HG03175 (cell line): ENCODE measurements at regions not wholly inside any gene's neighbourhood (a gene's known extent, or its start where the extent isn't known, plus 50 kb on each side); places are given as distances from the start of the nearest gene placed in this dataset.
"Not testable (repeated sequence)": the region's sequence is repeated elsewhere in the genome, so short reads cannot be mapped to it uniquely, and the experiment has no call there.

Experiments
- ATAC-seq: cut with Tn5 transposase; IDR thresholded peaks from one replicate; pipeline ENCODE4 v1.9.1; 2021; ENCODE audit warnings: mild to moderate bottlenecking, moderate library complexity; ENCODE audit not compliant: unreplicated experiment

GRCh38 chr5:33138145-33138544 is 302.6 kb upstream of the TARS1 start:
- not testable (repeated sequence) for ATAC-seq

- ATAC-seq, result no peak
Measured at GRCh38 chr5:33143405-33144123, 297.2 kb upstream of the TARS1 start.

- ATAC-seq, result no peak
Measured at GRCh38 chr5:33146881-33147280, 293.9 kb upstream of the TARS1 start.

DNA sequence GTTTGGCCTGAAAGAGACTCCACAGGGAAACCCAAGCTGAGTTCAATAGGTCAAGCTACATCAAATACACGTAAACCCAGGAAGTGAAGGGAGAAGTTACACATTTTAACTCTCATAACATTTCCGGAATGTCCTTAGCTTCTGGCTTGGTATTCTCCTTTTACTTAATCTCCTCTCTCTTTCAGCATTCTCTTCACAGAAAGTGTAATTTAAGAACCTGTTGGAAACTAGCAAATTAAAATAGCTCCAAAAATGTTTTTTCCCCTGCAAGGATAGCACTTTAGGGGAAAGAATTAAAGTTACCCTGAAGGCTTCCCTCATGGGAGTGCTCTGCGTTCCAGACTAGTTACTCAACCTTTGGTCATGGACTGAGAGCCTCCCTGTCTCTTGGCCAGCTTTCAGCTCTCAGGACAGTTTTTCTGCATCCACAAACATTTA is 292.7 kb upstream of the TARS1 start:
- ATAC-seq, result no peak

DNA sequence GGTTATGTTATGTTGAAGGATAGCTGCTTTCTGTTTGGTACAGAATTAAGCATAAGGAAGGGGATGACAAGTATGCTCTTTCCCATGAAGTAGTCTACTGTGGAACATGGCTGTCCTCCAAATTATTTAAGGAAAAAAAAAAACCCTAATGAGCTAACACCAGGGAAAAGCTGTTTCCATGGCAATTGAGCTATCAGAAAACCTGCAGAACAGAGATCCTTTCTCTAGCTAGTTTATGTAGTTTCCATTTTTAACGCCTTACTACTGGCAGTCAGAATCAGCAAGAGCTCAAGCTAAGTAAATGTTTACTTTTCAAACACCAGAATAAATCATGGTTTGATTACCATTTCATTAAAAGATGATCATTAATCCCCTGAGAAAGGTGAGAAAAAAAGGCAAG is 287.4 kb upstream of the TARS1 start:
- ATAC-seq, result no peak

DNA sequence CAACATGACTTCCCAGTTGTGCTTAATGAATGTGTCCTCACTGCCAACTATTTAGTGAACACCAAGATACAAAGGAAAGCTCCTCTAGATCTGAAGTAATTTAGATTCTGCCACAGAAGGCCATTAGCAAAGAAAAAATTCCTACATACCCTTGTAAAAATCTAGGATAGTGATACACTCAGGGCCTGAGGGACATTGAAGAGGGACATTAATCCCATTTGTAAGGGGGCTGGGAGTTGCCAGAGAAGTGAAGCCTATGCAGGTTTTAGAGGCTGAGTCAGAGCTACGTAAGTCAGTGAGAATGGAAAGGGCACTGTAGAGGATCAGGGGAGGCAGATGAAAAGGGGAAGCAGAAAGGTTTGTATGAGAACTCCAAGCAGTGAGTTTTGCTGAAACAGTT is 286.9 kb upstream of the TARS1 start:
- no peak for ATAC-seq

GRCh38 chr5:33160871-33161270 is 279.9 kb upstream of the TARS1 start:
- ATAC-seq, result no peak

- ATAC-seq, result no peak
Measured at GRCh38 chr5:33161421-33161820, 279.3 kb upstream of the TARS1 start.

- no peak for ATAC-seq
Measured at GRCh38 chr5:33162057-33162456, 278.7 kb upstream of the TARS1 start.

- ATAC-seq, result no peak
Measured at GRCh38 chr5:33166522-33166921, 274.2 kb upstream of the TARS1 start.

- ATAC-seq, result no peak
Measured at GRCh38 chr5:33166948-33167347, 273.8 kb upstream of the TARS1 start.

DNA sequence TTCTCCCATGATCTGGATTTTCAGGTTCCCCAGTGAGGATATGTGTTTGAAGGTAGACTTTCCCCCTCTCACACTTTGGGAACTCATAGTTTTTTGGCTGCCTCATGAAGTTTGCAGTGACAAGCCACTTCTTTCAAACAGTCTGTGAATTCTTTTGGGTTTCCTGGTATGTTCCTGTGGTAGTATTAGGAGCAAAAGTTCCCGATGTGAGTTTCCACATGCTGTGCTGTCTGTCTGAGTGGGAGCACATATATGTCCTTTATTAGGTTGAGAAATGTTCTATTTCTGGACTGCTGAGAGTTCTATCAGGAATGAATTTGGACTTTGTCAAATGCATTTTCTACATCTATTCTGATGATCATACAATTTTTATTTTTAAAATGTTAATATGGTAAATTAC is 273.2 kb upstream of the TARS1 start:
- ATAC-seq, result no peak

DNA sequence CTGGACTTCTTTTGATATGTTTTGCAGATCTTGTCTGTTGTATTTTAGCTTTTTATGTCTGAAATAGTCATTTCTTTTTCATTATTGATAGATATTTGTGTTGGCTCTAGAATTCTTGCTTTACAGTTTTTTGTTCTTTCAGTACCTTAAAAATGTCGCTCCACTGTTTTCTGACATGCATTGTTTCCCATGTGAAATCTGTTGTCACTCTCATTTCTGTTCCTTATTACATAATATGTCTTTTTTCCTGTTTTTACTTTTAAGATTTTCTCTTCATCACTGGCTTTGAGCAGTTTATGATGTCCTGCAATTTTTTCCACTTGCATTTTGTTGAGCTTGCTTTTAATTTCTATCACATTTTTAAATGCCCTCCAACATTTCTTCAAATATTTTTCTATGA is 270.4 kb upstream of the TARS1 start:
- ATAC-seq, result no peak

DNA sequence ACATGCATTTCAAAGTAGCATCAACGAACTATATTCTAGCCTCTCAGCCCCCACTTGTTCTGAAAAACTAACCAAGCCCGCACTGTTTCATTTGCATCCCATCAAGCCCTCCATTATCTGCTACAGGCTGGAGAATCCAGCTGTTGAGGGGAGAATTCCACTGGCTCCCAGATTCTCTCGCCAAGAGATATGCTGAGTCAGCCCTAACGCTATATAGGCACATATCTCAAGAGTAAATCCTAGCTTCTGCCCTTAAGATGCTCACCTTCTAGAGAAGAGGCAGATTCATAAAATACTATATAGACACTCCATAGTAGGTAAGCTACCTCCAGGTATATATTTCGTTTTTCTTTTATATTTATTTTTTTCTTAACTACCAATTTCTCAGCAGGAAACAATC is 266.4 kb upstream of the TARS1 start:
- no peak for ATAC-seq

DNA sequence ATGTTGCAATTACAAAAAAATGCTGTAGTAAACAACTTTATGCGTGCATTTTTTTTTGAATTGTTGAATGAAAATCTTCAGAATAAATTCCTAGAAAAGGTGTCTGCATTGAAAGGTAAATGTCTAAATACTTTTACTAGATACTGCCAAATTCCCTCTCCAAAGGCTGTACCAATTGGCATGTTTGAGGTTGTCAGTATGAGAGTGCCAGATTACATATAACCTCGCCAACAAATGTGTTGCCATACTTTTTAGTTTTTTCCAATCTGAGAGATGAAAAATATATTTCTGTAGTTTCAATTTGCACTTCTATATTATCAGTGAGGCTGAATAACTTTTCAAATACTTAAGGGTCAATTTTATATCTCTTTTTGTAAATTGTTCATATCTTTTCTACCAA is 261.5 kb upstream of the TARS1 start:
- ATAC-seq, result no peak

GRCh38 chr5:33180900-33181299 is 259.9 kb upstream of the TARS1 start:
- no peak for ATAC-seq

- ATAC-seq, result no peak
Measured at GRCh38 chr5:33182986-33183385, 257.8 kb upstream of the TARS1 start.

GRCh38 chr5:33184367-33184766 is 256.4 kb upstream of the TARS1 start:
- no peak for ATAC-seq

DNA sequence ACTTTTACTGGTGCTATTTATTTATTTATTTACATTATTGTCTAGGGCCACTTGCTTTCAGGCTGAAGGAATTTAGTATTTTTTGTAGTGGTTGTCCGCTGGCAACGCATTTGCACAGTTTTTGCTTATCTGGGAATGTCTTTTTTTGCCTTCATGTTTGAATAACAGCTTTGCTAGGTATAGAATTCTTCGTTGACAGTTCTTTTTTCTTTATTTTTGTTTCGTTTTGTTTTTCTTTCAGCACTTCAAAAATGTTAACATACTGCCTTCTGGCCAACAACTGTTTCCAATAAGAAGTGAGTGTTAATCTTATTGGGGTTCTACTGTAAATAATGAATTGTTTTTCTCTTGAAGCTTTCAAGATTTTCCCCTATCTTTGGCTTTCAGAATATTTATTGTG is 252.7 kb upstream of the TARS1 start:
- ATAC-seq, result no peak

- ATAC-seq, result no peak
Measured at GRCh38 chr5:33194914-33195313, 245.9 kb upstream of the TARS1 start.

- ATAC-seq, result no peak
Measured at GRCh38 chr5:33195431-33196165, 245.2 kb upstream of the TARS1 start.

DNA sequence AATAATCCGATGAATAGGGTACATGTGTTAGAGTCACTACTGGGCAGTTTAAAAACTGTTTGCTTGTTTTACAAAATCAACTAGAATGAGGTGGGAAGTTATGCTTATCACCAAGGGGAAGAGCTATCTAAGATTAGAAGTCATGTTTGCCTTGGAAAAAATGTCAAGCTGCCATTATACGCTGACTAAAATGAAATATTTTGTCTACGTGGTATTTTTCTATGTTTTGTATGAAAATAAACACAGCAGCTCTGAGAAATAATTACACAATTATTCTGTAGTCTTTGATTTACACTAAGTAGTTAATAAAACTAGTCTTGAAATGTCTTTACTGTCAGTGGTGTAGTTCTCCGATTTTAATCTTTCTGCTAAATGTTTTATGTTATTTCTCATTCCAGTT is 241.9 kb upstream of the TARS1 start:
- ATAC-seq, result no peak

DNA sequence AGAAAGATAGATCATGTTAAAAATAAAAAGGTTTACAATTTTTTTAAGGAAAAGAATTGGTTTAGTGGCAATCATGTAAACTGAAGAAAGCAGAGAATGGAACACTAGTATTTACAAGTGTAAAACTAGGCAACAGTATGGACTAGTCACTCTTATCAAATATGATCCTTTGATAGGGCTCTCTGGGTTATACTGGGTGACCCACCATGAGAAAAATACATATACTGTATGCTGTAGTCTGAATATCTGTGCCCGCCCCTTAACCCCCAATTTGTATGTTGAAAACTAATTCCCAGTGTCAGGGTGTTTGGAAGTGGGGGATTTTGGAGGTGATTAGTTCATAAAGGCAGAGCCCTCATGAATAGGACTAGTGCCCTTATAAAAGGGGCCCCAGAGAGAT is 236.8 kb upstream of the TARS1 start:
- ATAC-seq, result no peak
